ENCODE measurements at regions not wholly inside any gene's neighbourhood (a gene's known extent, or its start where the extent isn't known, plus 50 kb on each side); places are given as distances from the start of the nearest gene placed in this dataset.

GRCh38 chr3:73186741-73187140 is 125.3 kb downstream of the EBLN2 start (continued):
- TF ChIP-seq ARID3A (IDR thresholded peaks at IDR 0.05; ENCODE audit: borderline replicate concordance, low read depth, low read length) (no peak), ZNF408 (CRISPR knock-in tag; IDR thresholded peaks at IDR 0.05; ENCODE audit: low read depth) (no peak), CBFA2T3 (IDR thresholded peaks at IDR 0.05) (no peak), CTCF (IDR thresholded peaks at IDR 0.05 in 2 of 3, conservative IDR thresholded peaks at IDR 0.05 in 1 of 3; ENCODE audit: insufficient read depth in 2 of 3, low read depth in 1 of 3, low read length in 3 of 3) (no peak), PTBP1 (IDR thresholded peaks at IDR 0.05; ENCODE audit: low read depth, low read length) (no peak)

DNA sequence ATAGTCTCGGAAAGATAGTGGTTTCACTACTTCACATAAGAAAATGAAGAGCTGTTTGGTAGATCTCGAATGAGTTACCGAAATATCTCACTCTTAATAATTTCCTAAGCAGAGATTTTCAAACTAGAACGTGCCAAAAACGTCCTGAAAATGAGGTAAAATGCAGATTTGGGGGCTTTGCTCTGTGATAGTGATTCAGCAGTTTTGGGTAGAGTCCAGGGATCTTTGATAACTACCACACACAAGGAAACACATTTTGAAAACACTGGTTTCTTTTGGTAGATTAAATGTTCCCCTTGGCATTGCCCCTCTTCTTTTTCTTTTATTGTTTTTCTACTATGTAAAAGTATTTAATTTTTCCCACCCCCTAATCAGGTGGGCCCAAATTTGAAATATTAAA is 125.9 kb downstream of the EBLN2 start:
- intact Hi-C loops (cut with micrococcal nuclease) (no loop called here), in situ Hi-C loops (cut with MboI) (no loop called here)
- Histone ChIP-seq H3K9ac (ENCODE audit: insufficient read depth in 1 of 2, low read depth in 2 of 2, low read length in 2 of 2) (no peak overlapping the region), H3K36me3 (ENCODE audit: control insufficient read depth, insufficient read depth, low read length) (no peaks in the 10 kb centered on the region), H3K9me3 (replicated peaks; ENCODE audit: control insufficient read depth, insufficient read depth, low read depth, low read length) (no peaks in the 10 kb centered on the region), H3K27ac (ENCODE audit: extremely low read depth, low read depth, low read length) (no peak overlapping the region), H4K20me1 (replicated peaks; ENCODE audit: control insufficient read depth, insufficient read depth, low read length) (no peaks in the 10 kb centered on the region), H3K4me3 (no peak overlapping the region), H3K79me2 (ENCODE audit: control insufficient read depth, insufficient read depth, low read length) (no peaks in the 10 kb centered on the region), H3K4me2 (ENCODE audit: insufficient read depth, low read length) (no peak overlapping the region), H2AFZ (ENCODE audit: low read depth, low read length) (no peak overlapping the region), H3K4me1 (replicated peaks in 1 of 2; ENCODE audit: control insufficient read depth in 2 of 2, insufficient read depth in 2 of 2, low read length in 2 of 2) (no peaks in the 10 kb centered on the region), H3K9me1 (ENCODE audit: control insufficient read depth, insufficient read depth, low read length) (no peaks in the 10 kb centered on the region), H3K27me3 (ENCODE audit: control insufficient read depth in 2 of 2, insufficient read depth in 2 of 2, low read length in 2 of 2) (peaks cover 0 to 7% of the 10 kb centered on the region in 2 experiments; a peak in 3 of 5 replicates)
- ATAC-seq (no peak), DNase-seq (ENCODE audit: extremely low read depth in 1 of 4, low spot score in 3 of 4) (no peak), FAIRE-seq (no peak)
- 5% methylated on average over 5 of the region's 5 CpGs for WGBS (ENCODE audit: insufficient coverage, low coverage, missing lambda C conversion rate)
- no TSS peak for BruUV-seq (replicated peaks)
- POLR2A ChIA-PET, result no interaction called here
- CTCF ChIA-PET (ENCODE audit: low intra/inter-chr PET ratio), result no interaction called here
- TF ChIP-seq, protein P1, sequence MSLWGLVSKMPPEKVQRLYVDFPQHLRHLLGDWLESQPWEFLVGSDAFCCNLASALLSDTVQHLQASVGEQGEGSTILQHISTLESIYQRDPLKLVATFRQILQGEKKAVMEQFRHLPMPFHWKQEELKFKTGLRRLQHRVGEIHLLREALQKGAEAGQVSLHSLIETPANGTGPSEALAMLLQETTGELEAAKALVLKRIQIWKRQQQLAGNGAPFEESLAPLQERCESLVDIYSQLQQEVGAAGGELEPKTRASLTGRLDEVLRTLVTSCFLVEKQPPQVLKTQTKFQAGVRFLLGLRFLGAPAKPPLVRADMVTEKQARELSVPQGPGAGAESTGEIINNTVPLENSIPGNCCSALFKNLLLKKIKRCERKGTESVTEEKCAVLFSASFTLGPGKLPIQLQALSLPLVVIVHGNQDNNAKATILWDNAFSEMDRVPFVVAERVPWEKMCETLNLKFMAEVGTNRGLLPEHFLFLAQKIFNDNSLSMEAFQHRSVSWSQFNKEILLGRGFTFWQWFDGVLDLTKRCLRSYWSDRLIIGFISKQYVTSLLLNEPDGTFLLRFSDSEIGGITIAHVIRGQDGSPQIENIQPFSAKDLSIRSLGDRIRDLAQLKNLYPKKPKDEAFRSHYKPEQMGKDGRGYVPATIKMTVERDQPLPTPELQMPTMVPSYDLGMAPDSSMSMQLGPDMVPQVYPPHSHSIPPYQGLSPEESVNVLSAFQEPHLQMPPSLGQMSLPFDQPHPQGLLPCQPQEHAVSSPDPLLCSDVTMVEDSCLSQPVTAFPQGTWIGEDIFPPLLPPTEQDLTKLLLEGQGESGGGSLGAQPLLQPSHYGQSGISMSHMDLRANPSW (CRISPR knock-in tag; IDR thresholded peaks at IDR 0.05), result no peak
- TF ChIP-seq POLR2AphosphoS2 (IDR thresholded peaks at IDR 0.05; ENCODE audit: low read length) (no peak), ZFX (CRISPR knock-in tag; IDR thresholded peaks at IDR 0.05) (no peak), SP2 (IDR thresholded peaks at IDR 0.05; ENCODE audit: extremely low read depth, low read depth, low read length, poor library complexity, severe bottlenecking) (no peak), IRF9 (tag; IDR thresholded peaks at IDR 0.05) (no peak), PML (IDR thresholded peaks at IDR 0.05; ENCODE audit: low read length) (no peak), FOXP1 (CRISPR knock-in tag; IDR thresholded peaks at IDR 0.05) (no peak)

Data from K562 (cell line).